K562 (cell line): ENCODE measurements at regions not wholly inside any gene's neighbourhood (a gene's known extent, or its start where the extent isn't known, plus 50 kb on each side); places are given as distances from the start of the nearest gene placed in this dataset.
"Not testable (repeated sequence)": the region's sequence is repeated elsewhere in the genome, so short reads cannot be mapped to it uniquely, and the experiment has no call there.

Experiments
- CEBPB ChIP-seq: fragments of 450-650 bp; IDR thresholded peaks from 2 replicates; pipeline ENCODE4 v1.6.1; 2016; ENCODE audit warnings: missing genetic modification characterization, missing compliant biosample characterization
- EZH2 ChIP-seq: IDR thresholded peaks from 2 replicates; pipeline ENCODE4 v1.6.1; 2012; ENCODE audit warnings: low read depth, mild to moderate bottlenecking, inconsistent platforms, low read length, borderline replicate concordance
- NFRKB ChIP-seq: fragments of 450-650 bp; IDR thresholded peaks from 2 replicates; pipeline ENCODE4 v1.6.1; 2016; ENCODE audit warnings: low read depth
- RBM25 ChIP-seq: fragments of 200-400 bp; formaldehyde crosslinking; IDR thresholded peaks from 2 replicates; pipeline ENCODE4 v1.6.1; 2018; ENCODE audit warnings: low read length, low read depth, moderate library complexity; ENCODE audit not compliant: severe bottlenecking
- SP1 ChIP-seq: sonication (generic); formaldehyde crosslinking; IDR thresholded peaks from 2 replicates; pipeline ENCODE4 v1.8.1; 2022; ENCODE audit warnings: mild to moderate bottlenecking, missing genetic modification reagents
- TF ChIP-seq, protein P1 (sequence below), 3 experiments: IDR thresholded peaks in 2 of 3; conservative IDR thresholded peaks in 1 of 3; 2 replicates each; pipeline ENCODE4 v1.5.1; 2011 to 2012; ENCODE audit warnings: low read length in 3 of 3, mild to moderate bottlenecking in 3 of 3, control low read depth in 2 of 3, improper control_type of control experiment in 1 of 3, inconsistent platforms in 1 of 3, low read depth in 1 of 3, mixed read lengths in 1 of 3, moderate library complexity in 1 of 3; ENCODE audit not compliant: insufficient read depth in 2 of 3
- TF ChIP-seq, protein P2 (sequence below): sonication (generic); formaldehyde crosslinking; IDR thresholded peaks from 2 replicates; pipeline ENCODE4 v1.8.0; 2022; ENCODE audit warnings: mild to moderate bottlenecking, missing genetic modification reagents, borderline replicate concordance

DNA sequence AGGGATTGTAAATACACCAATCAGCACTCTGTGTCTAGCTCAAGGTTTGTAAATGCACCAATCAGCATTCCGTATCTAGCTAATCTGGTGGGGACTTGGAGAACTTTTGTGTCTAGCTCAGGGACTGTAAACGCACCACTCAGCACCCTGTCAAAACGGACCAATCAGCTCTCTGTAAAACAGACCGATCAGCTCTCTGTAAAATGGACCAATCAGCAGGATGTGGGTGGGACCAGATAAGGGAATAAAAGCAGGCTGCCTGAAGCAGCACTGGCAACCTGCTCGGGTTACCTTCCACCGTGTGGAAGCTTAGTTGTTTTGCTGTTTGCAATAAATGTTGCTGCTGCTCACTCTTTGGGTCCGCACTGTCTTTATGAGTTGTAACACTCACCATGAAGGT is 145.7 kb downstream of the PSAT1 start:
- not testable (repeated sequence) for TF ChIP-seq NFRKB; SP1 (CRISPR knock-in tag); CEBPB (tag); EZH2; RBM25
- TF ChIP-seq, protein P1, sequence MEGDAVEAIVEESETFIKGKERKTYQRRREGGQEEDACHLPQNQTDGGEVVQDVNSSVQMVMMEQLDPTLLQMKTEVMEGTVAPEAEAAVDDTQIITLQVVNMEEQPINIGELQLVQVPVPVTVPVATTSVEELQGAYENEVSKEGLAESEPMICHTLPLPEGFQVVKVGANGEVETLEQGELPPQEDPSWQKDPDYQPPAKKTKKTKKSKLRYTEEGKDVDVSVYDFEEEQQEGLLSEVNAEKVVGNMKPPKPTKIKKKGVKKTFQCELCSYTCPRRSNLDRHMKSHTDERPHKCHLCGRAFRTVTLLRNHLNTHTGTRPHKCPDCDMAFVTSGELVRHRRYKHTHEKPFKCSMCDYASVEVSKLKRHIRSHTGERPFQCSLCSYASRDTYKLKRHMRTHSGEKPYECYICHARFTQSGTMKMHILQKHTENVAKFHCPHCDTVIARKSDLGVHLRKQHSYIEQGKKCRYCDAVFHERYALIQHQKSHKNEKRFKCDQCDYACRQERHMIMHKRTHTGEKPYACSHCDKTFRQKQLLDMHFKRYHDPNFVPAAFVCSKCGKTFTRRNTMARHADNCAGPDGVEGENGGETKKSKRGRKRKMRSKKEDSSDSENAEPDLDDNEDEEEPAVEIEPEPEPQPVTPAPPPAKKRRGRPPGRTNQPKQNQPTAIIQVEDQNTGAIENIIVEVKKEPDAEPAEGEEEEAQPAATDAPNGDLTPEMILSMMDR (IDR thresholded peaks at IDR 0.05 in 2 of 3, conservative IDR thresholded peaks at IDR 0.05 in 1 of 3; ENCODE audit: insufficient read depth in 2 of 3, low read depth in 1 of 3, low read length in 3 of 3) = not testable (repeated sequence)
- TF ChIP-seq, protein P2, sequence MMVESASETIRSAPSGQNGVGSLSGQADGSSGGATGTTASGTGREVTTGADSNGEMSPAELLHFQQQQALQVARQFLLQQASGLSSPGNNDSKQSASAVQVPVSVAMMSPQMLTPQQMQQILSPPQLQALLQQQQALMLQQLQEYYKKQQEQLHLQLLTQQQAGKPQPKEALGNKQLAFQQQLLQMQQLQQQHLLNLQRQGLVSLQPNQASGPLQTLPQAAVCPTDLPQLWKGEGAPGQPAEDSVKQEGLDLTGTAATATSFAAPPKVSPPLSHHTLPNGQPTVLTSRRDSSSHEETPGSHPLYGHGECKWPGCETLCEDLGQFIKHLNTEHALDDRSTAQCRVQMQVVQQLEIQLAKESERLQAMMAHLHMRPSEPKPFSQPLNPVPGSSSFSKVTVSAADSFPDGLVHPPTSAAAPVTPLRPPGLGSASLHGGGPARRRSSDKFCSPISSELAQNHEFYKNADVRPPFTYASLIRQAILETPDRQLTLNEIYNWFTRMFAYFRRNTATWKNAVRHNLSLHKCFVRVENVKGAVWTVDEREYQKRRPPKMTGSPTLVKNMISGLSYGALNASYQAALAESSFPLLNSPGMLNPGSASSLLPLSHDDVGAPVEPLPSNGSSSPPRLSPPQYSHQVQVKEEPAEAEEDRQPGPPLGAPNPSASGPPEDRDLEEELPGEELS (CRISPR knock-in tag) = not testable (repeated sequence)
